WTC11 (cell line): ENCODE measurements at regions not wholly inside any gene's neighbourhood (a gene's known extent, or its start where the extent isn't known, plus 50 kb on each side); places are given as distances from the start of the nearest gene placed in this dataset.

Experiments used
- ATAC-seq: fragments of 200-7000 bp; cut with Tn5 transposase; 2 replicates; pipeline ENCODE4 v1.10.0; 2021; ENCODE audit warnings: mild to moderate bottlenecking, moderate library complexity
- CTCF ChIA-PET: fragments of 300-600 bp; sonication (Branson Sonifier 250); formaldehyde crosslinking; loops from one replicate; lab custom pipeline; 2021; ENCODE audit warnings: antibody characterized with exemption; lab: Charles Lee
- POLR2A ChIA-PET: fragments of 350-600 bp; sonication (Branson Sonifier 250); formaldehyde crosslinking; loops from one replicate; lab custom pipeline; 2021; ENCODE audit warnings: antibody characterized with exemption; lab: Charles Lee
- DNase-seq: peaks from one replicate; pipeline ENCODE4 v3.0.0; 2021; ENCODE audit warnings: low spot score
- H3K27ac Mint-ChIP-seq: 2 replicates; pipeline ENCODE4 v1.8.0; 2021; ENCODE audit warnings: mixed read lengths
- H3K27me3 Mint-ChIP-seq: 2 replicates; pipeline ENCODE4 v1.8.0; 2021; ENCODE audit warnings: low read depth, mild to moderate bottlenecking, moderate library complexity, mixed read lengths
- H3K36me3 Mint-ChIP-seq: 2 replicates; pipeline ENCODE4 v1.8.0; 2021; ENCODE audit warnings: mixed read lengths
- H3K4me1 Mint-ChIP-seq: 2 replicates; pipeline ENCODE4 v1.8.0; 2022; ENCODE audit warnings: mixed read lengths
- H3K4me3 Mint-ChIP-seq: 2 replicates; pipeline ENCODE4 v1.8.0; 2021; ENCODE audit warnings: mild to moderate bottlenecking, moderate library complexity, mixed read lengths
- H3K9me3 Mint-ChIP-seq: 2 replicates; pipeline ENCODE4 v1.8.0; 2021; ENCODE audit warnings: mixed read lengths
- CTCF ChIP-seq: fragments of 200-600 bp; IDR thresholded peaks from 2 replicates; pipeline ENCODE4 v1.8.0; 2022; ENCODE audit warnings: antibody characterized with exemption
- FOXP4 ChIP-seq: sonication (generic); formaldehyde crosslinking; IDR thresholded peaks from 2 replicates; pipeline ENCODE4 v1.8.0; 2022; ENCODE audit warnings: mild to moderate bottlenecking, missing genetic modification reagents
- GRHL2 ChIP-seq: fragments of 250-450 bp; sonication (Bioruptor Pico); IDR thresholded peaks from 2 replicates; pipeline ENCODE4 v1.8.0; 2022; ENCODE audit warnings: mild to moderate bottlenecking, moderate library complexity; ENCODE audit not compliant: insufficient replicate concordance, severe bottlenecking
- HMGA2 ChIP-seq: fragments of 250-450 bp; sonication (Bioruptor Pico); IDR thresholded peaks from 2 replicates; pipeline ENCODE4 v1.4.0; 2021; ENCODE audit warnings: mild to moderate bottlenecking, moderate library complexity
- MAX ChIP-seq: sonication (generic); formaldehyde crosslinking; IDR thresholded peaks from 2 replicates; pipeline ENCODE4 v1.8.0; 2022; ENCODE audit warnings: mild to moderate bottlenecking, missing genetic modification reagents
- NR1H2 ChIP-seq: sonication (generic); formaldehyde crosslinking; IDR thresholded peaks from 2 replicates; pipeline ENCODE4 v1.9.0; 2021; ENCODE audit warnings: mild to moderate bottlenecking, moderate library complexity, missing genetic modification reagents
- NR3C1 ChIP-seq: sonication (generic); formaldehyde crosslinking; conservative IDR thresholded peaks from 2 replicates; pipeline ENCODE4 v1.8.1; 2023; ENCODE audit warnings: low read depth, mild to moderate bottlenecking, missing genetic modification reagents
- TEAD4 ChIP-seq: sonication (generic); formaldehyde crosslinking; IDR thresholded peaks from 2 replicates; pipeline ENCODE4 v1.8.0; 2022; ENCODE audit warnings: mild to moderate bottlenecking, missing genetic modification reagents
- ZNF138 ChIP-seq: sonication (generic); formaldehyde crosslinking; conservative IDR thresholded peaks from 2 replicates; pipeline ENCODE4 v1.8.1; 2022; ENCODE audit warnings: mild to moderate bottlenecking, moderate library complexity, missing genetic modification reagents
- ZNF532 ChIP-seq: fragments of 250-450 bp; sonication (Bioruptor Pico); IDR thresholded peaks from 2 replicates; pipeline ENCODE4 v1.9.0; 2021; ENCODE audit warnings: mild to moderate bottlenecking, borderline replicate concordance

- no peak for TF ChIP-seq ZNF532 (CRISPR knock-in tag)
- no peak for TF ChIP-seq HMGA2 (CRISPR knock-in tag)
- TF ChIP-seq TEAD4, result no peak
- no peak for TF ChIP-seq FOXP4 (CRISPR knock-in tag)
- TF ChIP-seq, all 79 proteins: peak for 0
Measured at GRCh38 chr5:142206801-142207200, 98.2 kb downstream of the NDFIP1 start (continued).

- DNase-seq (no peak), ATAC-seq (no peak)
- Mint-ChIP-seq H3K4me1 (peaks cover 33% of the 10 kb centered on the region), H3K27me3 (no peaks in the 10 kb centered on the region; the same call in 1 of the 2 replicates), H3K27ac (no peak overlapping the region), H3K9me3 (no peaks in the 10 kb centered on the region), H3K36me3 (no peaks in the 10 kb centered on the region), H3K4me3 (no peak overlapping the region)
- POLR2A ChIA-PET, result no interaction called here
- TF ChIP-seq CTCF (no peak), ZNF138 (CRISPR knock-in tag) (no peak), NR3C1 (CRISPR knock-in tag) (no peak), GRHL2 (CRISPR knock-in tag) (no peak), NR1H2 (CRISPR knock-in tag) (no peak), MAX (CRISPR knock-in tag) (no peak)
- CTCF ChIA-PET, result no interaction called here
Measured at GRCh38 chr5:142204219-142204618, 95.6 kb downstream of the NDFIP1 start.
